ENCODE measurements at regions not wholly inside any gene's neighbourhood (a gene's known extent, or its start where the extent isn't known, plus 50 kb on each side); places are given as distances from the start of the nearest gene placed in this dataset.

- H3K27ac Mint-ChIP-seq = no peak overlapping the region
Observed at GRCh38 chr13:30134578-30134977, 172.8 kb downstream of the KATNAL1 start.

GRCh38 chr13:30133996-30134395 is 173.4 kb downstream of the KATNAL1 start:
- Mint-ChIP-seq H3K9me3 (no peaks in the 10 kb centered on the region), H3K36me3 (ENCODE audit: low read depth) (no peaks in the 10 kb centered on the region), H3K27me3 (no peaks in the 10 kb centered on the region), H3K4me1 (ENCODE audit: low read depth) (peaks cover 13% of the 10 kb centered on the region), H3K27ac (no peak overlapping the region), H3K4me3 (no peak overlapping the region)
- DNase-seq = no peak

More at GRCh38 chr13:30134578-30134977, 172.8 kb downstream of the KATNAL1 start:
- no peaks in the 10 kb centered on the region for H3K36me3 Mint-ChIP-seq (ENCODE audit: low read depth)
- no peaks in the 10 kb centered on the region for H3K27me3 Mint-ChIP-seq
- no peak overlapping the region for H3K4me3 Mint-ChIP-seq
- H3K4me1 Mint-ChIP-seq (ENCODE audit: low read depth) = peaks cover 13% of the 10 kb centered on the region
- H3K9me3 Mint-ChIP-seq = no peaks in the 10 kb centered on the region
- no peak for DNase-seq

- Mint-ChIP-seq H3K27me3 (no peaks in the 10 kb centered on the region), H3K4me3 (no peak overlapping the region), H3K9me3 (no peaks in the 10 kb centered on the region), H3K27ac (no peak overlapping the region), H3K4me1 (ENCODE audit: low read depth) (peaks cover 13% of the 10 kb centered on the region), H3K36me3 (ENCODE audit: low read depth) (no peaks in the 10 kb centered on the region)
- DNase-seq = no peak
Observed at GRCh38 chr13:30133554-30133912, 173.8 kb downstream of the KATNAL1 start.

GRCh38 chr13:30132623-30133553 is 174.5 kb downstream of the KATNAL1 start:
- Mint-ChIP-seq H3K4me1 (ENCODE audit: low read depth) (peaks cover 13% of the 10 kb centered on the region), H3K9me3 (no peaks in the 10 kb centered on the region), H3K4me3 (no peak overlapping the region), H3K27me3 (no peaks in the 10 kb centered on the region), H3K36me3 (ENCODE audit: low read depth) (no peaks in the 10 kb centered on the region), H3K27ac (no peak overlapping the region)
- DNase-seq = peak; percentile 98

- no peak overlapping the region for H3K27ac Mint-ChIP-seq
- no peaks in the 10 kb centered on the region for H3K9me3 Mint-ChIP-seq
- no peak overlapping the region for H3K4me3 Mint-ChIP-seq
- H3K4me1 Mint-ChIP-seq (ENCODE audit: low read depth) = peaks cover 13% of the 10 kb centered on the region
- H3K36me3 Mint-ChIP-seq (ENCODE audit: low read depth) = no peaks in the 10 kb centered on the region
- no peak for DNase-seq
- H3K27me3 Mint-ChIP-seq = no peaks in the 10 kb centered on the region
Observed at GRCh38 chr13:30129411-30129810, 177.9 kb downstream of the KATNAL1 start.

GRCh38 chr13:30128591-30128990 is 178.8 kb downstream of the KATNAL1 start:
- H3K36me3 Mint-ChIP-seq (ENCODE audit: low read depth) = no peaks in the 10 kb centered on the region
- no peaks in the 10 kb centered on the region for H3K9me3 Mint-ChIP-seq
- DNase-seq = no peak
- peaks cover 13% of the 10 kb centered on the region for H3K4me1 Mint-ChIP-seq (ENCODE audit: low read depth)
- no peak overlapping the region for H3K27ac Mint-ChIP-seq
- H3K4me3 Mint-ChIP-seq = no peak overlapping the region
- no peaks in the 10 kb centered on the region for H3K27me3 Mint-ChIP-seq

GRCh38 chr13:30128095-30128494 is 179.3 kb downstream of the KATNAL1 start:
- peaks cover 8% of the 10 kb centered on the region for H3K4me1 Mint-ChIP-seq (ENCODE audit: low read depth)
- no peaks in the 10 kb centered on the region for H3K27me3 Mint-ChIP-seq
- no peak for DNase-seq
- no peaks in the 10 kb centered on the region for H3K9me3 Mint-ChIP-seq
- H3K27ac Mint-ChIP-seq = no peak overlapping the region
- H3K4me3 Mint-ChIP-seq = no peak overlapping the region
- H3K36me3 Mint-ChIP-seq (ENCODE audit: low read depth) = no peaks in the 10 kb centered on the region

GRCh38 chr13:30126903-30127428 is 180.4 kb downstream of the KATNAL1 start:
- no peak for DNase-seq
- Mint-ChIP-seq H3K4me3 (no peak overlapping the region), H3K36me3 (ENCODE audit: low read depth) (no peaks in the 10 kb centered on the region), H3K4me1 (ENCODE audit: low read depth) (peaks cover 7% of the 10 kb centered on the region), H3K27ac (no peak overlapping the region), H3K9me3 (no peaks in the 10 kb centered on the region), H3K27me3 (no peaks in the 10 kb centered on the region)

GRCh38 chr13:30125422-30126073 is 181.8 kb downstream of the KATNAL1 start:
- no peak overlapping the region for H3K27ac Mint-ChIP-seq
- H3K27me3 Mint-ChIP-seq = no peaks in the 10 kb centered on the region
- no peak overlapping the region for H3K4me3 Mint-ChIP-seq
- no peaks in the 10 kb centered on the region for H3K36me3 Mint-ChIP-seq (ENCODE audit: low read depth)
- DNase-seq = no peak
- peaks cover 21% of the 10 kb centered on the region for H3K4me1 Mint-ChIP-seq (ENCODE audit: low read depth)
- H3K9me3 Mint-ChIP-seq = no peaks in the 10 kb centered on the region

- no peaks in the 10 kb centered on the region for H3K36me3 Mint-ChIP-seq (ENCODE audit: low read depth)
- no peak overlapping the region for H3K4me3 Mint-ChIP-seq
- no peaks in the 10 kb centered on the region for H3K9me3 Mint-ChIP-seq
- H3K4me1 Mint-ChIP-seq (ENCODE audit: low read depth) = peaks cover 34% of the 10 kb centered on the region
- no peaks in the 10 kb centered on the region for H3K27me3 Mint-ChIP-seq
- no peak overlapping the region for H3K27ac Mint-ChIP-seq
- no peak for DNase-seq
Observed at GRCh38 chr13:30124131-30124768, 183.1 kb downstream of the KATNAL1 start.

GRCh38 chr13:30123575-30123974 is 183.8 kb downstream of the KATNAL1 start:
- DNase-seq = no peak
- Mint-ChIP-seq H3K36me3 (ENCODE audit: low read depth) (no peaks in the 10 kb centered on the region), H3K4me3 (no peak overlapping the region), H3K27me3 (no peaks in the 10 kb centered on the region), H3K9me3 (no peaks in the 10 kb centered on the region), H3K4me1 (ENCODE audit: low read depth) (peaks cover 37% of the 10 kb centered on the region), H3K27ac (no peak overlapping the region)

GRCh38 chr13:30121666-30122065 is 185.7 kb downstream of the KATNAL1 start:
- H3K27me3 Mint-ChIP-seq = no peaks in the 10 kb centered on the region
- no peak overlapping the region for H3K4me3 Mint-ChIP-seq
- peaks cover 41% of the 10 kb centered on the region for H3K4me1 Mint-ChIP-seq (ENCODE audit: low read depth)
- H3K9me3 Mint-ChIP-seq = no peaks in the 10 kb centered on the region
- no peaks in the 10 kb centered on the region for H3K36me3 Mint-ChIP-seq (ENCODE audit: low read depth)
- no peak for DNase-seq
- H3K27ac Mint-ChIP-seq = no peak overlapping the region

- Mint-ChIP-seq H3K4me1 (ENCODE audit: low read depth) (peaks cover 41% of the 10 kb centered on the region), H3K27ac (no peak overlapping the region), H3K27me3 (no peaks in the 10 kb centered on the region), H3K4me3 (no peak overlapping the region), H3K9me3 (no peaks in the 10 kb centered on the region), H3K36me3 (ENCODE audit: low read depth) (no peaks in the 10 kb centered on the region)
- DNase-seq = no peak
Observed at GRCh38 chr13:30121244-30121643, 186.1 kb downstream of the KATNAL1 start.

GRCh38 chr13:30120133-30120822 is 187.1 kb downstream of the KATNAL1 start:
- Mint-ChIP-seq H3K27me3 (no peaks in the 10 kb centered on the region), H3K9me3 (no peaks in the 10 kb centered on the region), H3K4me1 (ENCODE audit: low read depth) (peaks cover 41% of the 10 kb centered on the region), H3K4me3 (no peak overlapping the region), H3K27ac (no peak overlapping the region), H3K36me3 (ENCODE audit: low read depth) (no peaks in the 10 kb centered on the region)
- no peak for DNase-seq

Data from activated T-cell treated with anti-CD3 and anti-CD28 coated beads, Interleukin-2, amount 50 U/mL, for 24 hours (primary cell).